Hematopoietic multipotent progenitor cell treated with erythropoietin and hydrocortisone succinate and interleukin-3 and kit ligand, for 4 days (in vitro differentiated cells): ENCODE measurements at regions not wholly inside any gene's neighbourhood (a gene's known extent, or its start where the extent isn't known, plus 50 kb on each side); places are given as distances from the start of the nearest gene placed in this dataset.

Source experiments
- DNase-seq: peaks from one replicate; pipeline ENCODE4 v3.0.0-alpha.2; 2015

GRCh38 chr2:240324312-240325015 is 111.0 kb upstream of the GPC1 start:
- DNase-seq: no peak

- no peak for DNase-seq
Measured at GRCh38 chr2:240325016-240326007, 110.2 kb upstream of the GPC1 start.

GRCh38 chr2:240326246-240326645 is 109.2 kb upstream of the GPC1 start:
- DNase-seq: no peak

GRCh38 chr2:240326886-240327285 is 108.6 kb upstream of the GPC1 start:
- DNase-seq: no peak

- DNase-seq: no peak
Measured at GRCh38 chr2:240327566-240327965, 107.9 kb upstream of the GPC1 start.

- no peak for DNase-seq
Measured at GRCh38 chr2:240328526-240328925, 106.9 kb upstream of the GPC1 start.

- no peak for DNase-seq
Measured at GRCh38 chr2:240329116-240329665, 106.3 kb upstream of the GPC1 start.

DNA sequence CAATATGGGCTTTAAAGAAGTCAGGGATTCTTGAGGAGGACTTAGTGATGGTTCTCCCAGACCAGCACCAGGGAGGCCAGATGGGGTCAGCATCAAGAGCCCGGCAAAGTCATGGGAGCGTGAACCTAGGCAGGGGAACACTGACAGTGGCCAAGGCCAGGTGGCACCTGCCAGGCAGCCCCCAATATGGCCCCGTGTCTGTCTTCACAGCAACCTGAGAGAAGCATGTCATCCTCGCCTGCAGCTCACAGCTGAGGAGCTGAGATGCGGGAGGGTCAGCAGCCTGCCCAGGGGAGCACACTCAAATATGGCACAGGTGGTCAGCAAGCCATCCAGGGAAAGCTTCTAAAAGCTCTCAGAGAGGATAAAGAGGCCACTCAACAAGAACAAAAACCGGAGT is 105.7 kb upstream of the GPC1 start:
- no peak for DNase-seq

DNA sequence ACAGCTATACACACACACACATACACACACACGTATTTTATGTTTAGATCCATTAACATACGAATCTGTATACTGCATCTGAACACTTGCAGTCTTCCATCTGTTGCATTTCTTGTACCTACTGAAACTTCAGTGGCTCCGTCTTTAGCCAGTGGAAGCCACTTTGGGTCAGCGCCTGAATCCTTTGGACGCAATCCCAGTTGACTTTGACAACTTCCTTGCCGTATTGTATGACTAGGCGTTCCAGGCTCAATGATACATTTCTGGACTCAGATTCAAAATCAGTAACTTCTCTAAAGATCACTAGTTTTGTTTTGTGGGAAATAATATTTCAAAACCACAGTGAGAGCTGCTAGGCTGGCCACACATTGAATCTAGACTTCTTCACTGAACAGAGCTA is 101.5 kb upstream of the GPC1 start:
- DNase-seq: no peak

DNA sequence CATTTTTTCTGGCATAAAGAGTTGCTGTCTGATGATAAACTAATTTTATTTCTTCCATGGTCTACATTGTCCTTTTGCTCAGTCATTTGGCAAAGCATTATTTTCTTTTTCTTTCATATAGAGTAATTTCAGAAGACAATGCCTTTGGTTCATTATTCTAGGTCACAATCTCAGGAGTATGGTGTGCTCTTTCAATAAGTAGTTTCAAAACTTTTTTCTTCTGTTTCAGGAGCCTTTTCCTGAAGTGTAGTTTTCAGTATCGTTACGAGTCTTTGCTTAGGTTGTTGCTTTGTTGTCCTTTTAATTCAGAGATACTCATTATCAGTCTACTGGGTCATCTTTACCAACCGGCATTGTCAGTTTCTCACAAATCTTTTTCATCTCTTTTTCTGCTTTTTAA is 100.4 kb upstream of the GPC1 start:
- DNase-seq: no peak

- no peak for DNase-seq
Measured at GRCh38 chr2:240336820-240337427, 98.5 kb upstream of the GPC1 start.

DNA sequence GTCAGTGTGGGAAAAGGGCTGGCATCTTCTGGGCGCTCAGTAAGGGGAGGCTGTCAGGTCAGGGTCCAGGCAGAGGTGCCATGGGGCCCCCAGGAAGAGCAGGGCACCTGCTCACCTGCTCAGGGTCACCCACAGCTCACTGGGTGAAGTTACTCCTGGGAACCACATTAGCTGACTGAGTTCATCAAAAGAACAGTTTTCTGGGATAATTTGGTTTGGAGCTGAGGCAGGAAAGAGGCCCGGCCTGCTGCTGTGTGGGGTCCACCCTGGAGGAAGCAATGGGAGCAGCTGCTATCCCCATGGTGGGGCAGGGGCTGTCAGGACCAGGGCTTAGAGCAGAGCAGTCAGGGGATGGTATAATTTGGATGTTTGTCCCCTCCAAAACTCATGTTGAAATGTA is 97.2 kb upstream of the GPC1 start:
- no peak for DNase-seq

- DNase-seq: no peak
Measured at GRCh38 chr2:240339411-240340360, 95.8 kb upstream of the GPC1 start.

- no peak for DNase-seq
Measured at GRCh38 chr2:240340361-240340761, 95.1 kb upstream of the GPC1 start.

DNA sequence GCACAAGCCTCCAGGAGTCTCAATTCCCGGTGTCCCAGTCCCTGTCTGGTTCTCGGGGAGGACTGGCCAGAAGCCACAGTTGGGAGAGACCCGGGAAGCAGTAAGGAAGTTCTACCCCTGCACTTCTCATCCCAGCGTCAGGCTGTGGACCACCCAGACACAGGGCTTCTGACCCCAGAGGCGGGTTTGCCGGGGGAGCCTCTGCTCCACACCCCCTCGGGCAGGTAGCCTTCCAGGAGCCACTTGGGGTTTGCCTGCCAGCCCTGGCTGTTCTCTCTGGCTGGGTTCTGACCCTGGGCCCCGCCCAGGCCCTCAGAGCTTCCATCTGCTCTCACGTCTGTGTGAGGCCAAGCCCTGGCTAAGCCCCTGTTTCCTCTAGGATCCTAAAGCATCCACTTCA is 94.4 kb upstream of the GPC1 start:
- DNase-seq: no peak

DNA sequence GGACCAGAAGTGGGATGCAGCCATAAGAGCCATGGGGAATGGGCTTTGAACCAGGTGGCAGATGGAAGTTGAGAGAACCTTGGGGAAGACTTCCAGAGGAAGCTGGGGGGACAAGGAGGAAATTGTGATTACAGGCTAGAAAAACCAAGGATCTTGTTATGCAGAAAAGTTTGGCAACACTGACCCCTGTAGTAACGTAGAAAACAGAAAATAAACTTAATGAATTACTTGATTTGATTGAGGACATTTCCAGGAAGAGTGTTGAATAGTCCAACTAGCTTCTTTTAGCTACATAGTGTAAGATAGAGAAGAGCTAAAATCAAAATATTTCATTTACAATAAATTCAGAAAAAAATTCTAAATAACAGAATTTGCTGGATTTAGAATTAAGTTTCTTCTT is 91.9 kb upstream of the GPC1 start:
- DNase-seq: no peak

DNA sequence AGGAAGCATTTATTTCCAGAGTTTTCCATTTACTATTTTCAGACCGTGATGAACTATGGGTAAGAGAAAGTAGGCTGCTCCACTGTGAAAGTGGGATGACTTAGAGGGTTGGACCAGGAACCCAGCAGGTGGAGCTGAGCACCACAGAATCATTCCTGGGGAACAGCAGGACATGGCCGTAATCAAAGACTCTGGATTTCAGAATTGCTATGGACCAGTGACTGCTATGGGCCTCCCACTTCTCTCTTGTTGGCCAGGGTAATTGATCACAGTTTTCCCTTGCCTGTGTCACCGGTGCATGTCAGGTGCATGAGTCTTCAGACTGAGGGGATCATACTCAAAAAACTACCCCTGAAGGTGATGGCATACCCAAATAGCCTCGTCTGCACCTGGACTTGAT is 90.6 kb upstream of the GPC1 start:
- DNase-seq: no peak

- DNase-seq: no peak
Measured at GRCh38 chr2:240346015-240346752, 89.3 kb upstream of the GPC1 start.

- DNase-seq: no peak
Measured at GRCh38 chr2:240346753-240347372, 88.6 kb upstream of the GPC1 start.

DNA sequence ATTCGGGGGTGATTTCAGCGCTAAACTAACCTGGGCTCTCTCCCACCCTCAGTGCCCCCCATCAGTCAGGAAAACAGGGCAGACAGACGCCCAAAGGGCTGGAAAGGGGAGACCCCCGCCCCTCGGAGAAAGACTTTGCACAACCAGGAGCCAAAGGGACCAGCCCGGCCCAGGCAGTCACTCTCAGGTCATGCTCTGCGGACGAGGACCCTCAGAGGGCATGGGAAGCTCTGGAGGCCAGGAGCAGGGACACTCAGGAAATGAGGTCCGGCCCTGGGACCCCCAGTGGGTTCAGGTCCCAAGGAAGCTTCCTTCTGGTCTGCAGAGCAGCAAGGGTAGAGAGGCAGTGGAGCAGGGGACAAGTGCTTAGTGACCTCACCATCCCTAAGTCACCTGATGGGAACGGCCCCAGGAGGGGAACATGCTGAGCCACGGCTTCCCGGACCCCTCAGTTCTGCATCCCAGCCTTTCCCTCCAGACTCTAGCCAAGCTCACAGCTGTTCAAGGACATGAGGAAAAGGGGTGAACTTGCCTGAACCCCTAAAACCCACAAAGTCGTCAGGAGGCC is 88.0 kb upstream of the GPC1 start:
- no peak for DNase-seq
